HepG2 (cell line): ENCODE measurements at regions not wholly inside any gene's neighbourhood (a gene's known extent, or its start where the extent isn't known, plus 50 kb on each side); places are given as distances from the start of the nearest gene placed in this dataset.
"Not testable (repeated sequence)": the region's sequence is repeated elsewhere in the genome, so short reads cannot be mapped to it uniquely, and the experiment has no call there.

Experiments
- ATAC-seq: fragments of 200-7000 bp; cut with Tn5 transposase; 3 replicates; pipeline ENCODE4 v1.9.1; 2020; ENCODE audit warnings: mild to moderate bottlenecking, moderate library complexity
- BruUV-seq: library from RNA; stranded (reverse); fragments of 400-500 nt; replicated peaks from 2 replicates; lab custom pipeline; 2021; lab: Mats Ljungman, UMichigan
- CTCF ChIA-PET: fragments of 300-600 bp; formaldehyde crosslinking; extraction: SDS; loops from one replicate; lab custom pipeline; 2021; ENCODE audit warnings: low total read pairs, inconsistent platforms, low intra/inter-chr PET ratio; lab: Yijun Ruan, JAX
- POLR2A ChIA-PET: fragments of 350-600 bp; sonication (Branson Sonifier 250); formaldehyde crosslinking; loops from one replicate; lab custom pipeline; 2020; ENCODE audit warnings: antibody characterized with exemption, inconsistent platforms; lab: Yijun Ruan, JAX
- DNase-seq: peaks from one replicate; pipeline ENCODE4 v3.0.0-alpha.2; 2015; ENCODE audit warnings: low spot score
- FAIRE-seq: peaks from 3 replicates; lab custom pipeline; 2011; peaks lifted over from hg19 to GRCh38; lab: Jason Lieb, UNC
- H2AFZ ChIP-seq: one replicate; pipeline ENCODE4 v1.6.1; 2011; ENCODE audit warnings: low read length, inconsistent platforms
- H3K27ac ChIP-seq: fragments of 300-600 bp; 3 replicates; pipeline ENCODE4 v1.8.0; 2011; ENCODE audit warnings: mixed run types, mild to moderate bottlenecking, mixed read lengths, low read length, inconsistent platforms; ENCODE audit not compliant: insufficient read depth; ENCODE audit errors: extremely low read length
- H3K27me3 ChIP-seq, 2 experiments: fragments of 200-600 bp in 1 of 2; 2 replicates in 1 of 2; 3 replicates in 1 of 2; pipeline versions ENCODE4 v1.6.0 to v1.8.0; 2011; ENCODE audit warnings: low read length in 2 of 2, mild to moderate bottlenecking in 2 of 2, moderate library complexity in 2 of 2, inconsistent platforms in 1 of 2; ENCODE audit not compliant: insufficient read depth in 2 of 2, control insufficient read depth in 1 of 2
- H3K36me3 ChIP-seq, 2 experiments: fragments of 200-600 bp in 1 of 2; replicated peaks in 1 of 2; 2 replicates in 1 of 2; 3 replicates in 1 of 2; pipeline versions ENCODE4 v1.5.1 to v1.8.0; 2011; ENCODE audit warnings: low read length in 2 of 2, inconsistent platforms in 1 of 2; ENCODE audit not compliant: insufficient read depth in 2 of 2, control insufficient read depth in 1 of 2
- H3K4me1 ChIP-seq: 2 replicates; pipeline ENCODE4 v1.5.1; 2012; ENCODE audit warnings: low read length, inconsistent platforms; ENCODE audit not compliant: insufficient read depth
- H3K4me2 ChIP-seq: 2 replicates; pipeline ENCODE4 v1.6.0; 2011; ENCODE audit warnings: low read depth, low read length, inconsistent platforms
- H3K4me3 ChIP-seq, 3 experiments: fragments of 200-600 bp in 1 of 3; sonication (generic), shearing (Covaris generic) in 1 of 3; replicated peaks in 1 of 3; 2 replicates each; pipeline ENCODE4 v1.5.1; 2011 to 2016; ENCODE audit warnings: low read length in 3 of 3, inconsistent platforms in 2 of 3, low read depth in 2 of 3, mild to moderate bottlenecking in 2 of 3, control low read depth in 1 of 3, mixed read lengths in 1 of 3; ENCODE audit not compliant: insufficient read depth in 1 of 3
- H3K79me2 ChIP-seq: one replicate; pipeline ENCODE4 v1.6.1; 2011; ENCODE audit warnings: low read length, inconsistent platforms; ENCODE audit not compliant: insufficient read depth
- H3K9ac ChIP-seq: 2 replicates; pipeline ENCODE4 v1.6.0; 2011; ENCODE audit warnings: mild to moderate bottlenecking, low read depth, low read length, inconsistent platforms; ENCODE audit not compliant: insufficient read depth
- H3K9me3 ChIP-seq: 2 replicates; pipeline ENCODE4 v1.5.1; 2012; ENCODE audit warnings: mild to moderate bottlenecking, low read length
- H4K20me1 ChIP-seq: 2 replicates; pipeline ENCODE4 v1.6.0; 2011; ENCODE audit warnings: inconsistent platforms, mild to moderate bottlenecking, low read length, moderate library complexity; ENCODE audit not compliant: insufficient read depth
- FUBP1 ChIP-seq: sonication (generic); formaldehyde crosslinking; IDR thresholded peaks from 2 replicates; pipeline ENCODE4 v1.5.1; 2020; ENCODE audit warnings: missing genetic modification reagents, mild to moderate bottlenecking, borderline replicate concordance
- GABPB1 ChIP-seq: IDR thresholded peaks from 2 replicates; pipeline ENCODE4 v1.6.1; 2016; ENCODE audit warnings: mild to moderate bottlenecking, missing genetic modification reagents, moderate library complexity, missing compliant biosample characterization
- HNRNPL ChIP-seq: fragments of 200-400 bp; formaldehyde crosslinking; IDR thresholded peaks from 2 replicates; pipeline ENCODE4 v1.6.1; 2017; ENCODE audit warnings: mild to moderate bottlenecking, low read depth, low read length
- WGBS: methylation state at CpG from one replicate; pipeline ENCODE4 v1.1.6; 2017; ENCODE audit warnings: low lambda C conversion rate; 5-methylcytosine and 5-hydroxymethylcytosine counted together
- in situ Hi-C: cut with HindIII; loops from 2 replicates; pipeline ENCODE4 v1.10.0; 2017; ENCODE audit warnings: low pct_unique_long_range_greater_than_20kb; ENCODE audit not compliant: extremely low pct_ligation_motif_present
- intact Hi-C: fragments of 100-400 bp; cut with micrococcal nuclease; formaldehyde crosslinking; loops from one replicate; pipeline ENCODE4 v1.10.0; 2022; ENCODE audit not compliant: unreplicated experiment

GRCh38 chr12:25315388-25315787, 64.7 kb upstream of the KRAS start:
- H3K27ac ChIP-seq: no peak overlapping the region
- no peak overlapping the region for H3K4me2 ChIP-seq
- ATAC-seq: no peak
- DNase-seq: no peak
- H3K9me3 ChIP-seq: no peaks in the 10 kb centered on the region
- intact Hi-C loops: no loop called here
- no peak overlapping the region for H3K4me3 ChIP-seq
- no peak overlapping the region for H3K9ac ChIP-seq
- H3K79me2 ChIP-seq: no peaks in the 10 kb centered on the region
- ChIA-PET CTCF (no interaction called here), POLR2A (no interaction called here)
- no peaks in the 10 kb centered on the region for H4K20me1 ChIP-seq
- no peak for TF ChIP-seq HNRNPL
- no peak for TF ChIP-seq FUBP1 (CRISPR knock-in tag)
- TF ChIP-seq GABPB1: no peak
- BruUV-seq: no TSS peak
- no peaks in the 10 kb centered on the region for H3K36me3 ChIP-seq
- in situ Hi-C loops: no loop called here
- H2AFZ ChIP-seq: no peak overlapping the region
- no peaks in the 10 kb centered on the region for H3K4me1 ChIP-seq
- H3K27me3 ChIP-seq: no peaks in the 10 kb centered on the region
- FAIRE-seq: no peak

- CTCF ChIA-PET, POLR2A ChIA-PET, FAIRE-seq, in situ Hi-C loops, H3K79me2 ChIP-seq, BruUV-seq, DNase-seq, ATAC-seq, H3K4me2 ChIP-seq, H2AFZ ChIP-seq, H3K4me3 ChIP-seq, H3K27me3 ChIP-seq, H3K36me3 ChIP-seq, H3K9me3 ChIP-seq, H3K9ac ChIP-seq, H3K27ac ChIP-seq, H3K4me1 ChIP-seq, intact Hi-C loops, H4K20me1 ChIP-seq: not testable (repeated sequence)
- 1% methylated on average over 4 of the region's 4 CpGs for WGBS
These were observed 62.7 kb upstream of the KRAS start for GRCh38 chr12:25313266-25313990.
